SU-DHL-6 (cell line): ENCODE measurements at regions not wholly inside any gene's neighbourhood (a gene's known extent, or its start where the extent isn't known, plus 50 kb on each side); places are given as distances from the start of the nearest gene placed in this dataset.

Experiments used
- CTCF ChIP-seq: fragments of 200-600 bp; sonication (generic); IDR thresholded peaks from one replicate; pipeline ENCODE4 v1.5.1; 2017; ENCODE audit warnings: antibody characterized with exemption, mild to moderate bottlenecking, low read length, moderate library complexity; ENCODE audit not compliant: insufficient read depth, poor library complexity, severe bottlenecking
- EZH2phosphoT487 ChIP-seq: fragments of 200-600 bp; sonication (generic), shearing (Covaris generic); conservative IDR thresholded peaks from 2 replicates; pipeline ENCODE4 v1.6.1; 2018; ENCODE audit warnings: mild to moderate bottlenecking, antibody characterized with exemption, low read length, moderate library complexity, mixed read lengths

- no peak for TF ChIP-seq CTCF
- TF ChIP-seq EZH2phosphoT487, result no peak
These were observed 60.0 kb upstream of the TMPRSS2 start for GRCh38 chr21:41567901-41568510.
